Endothelial cell of umbilical vein (primary cell): ENCODE measurements at regions not wholly inside any gene's neighbourhood (a gene's known extent, or its start where the extent isn't known, plus 50 kb on each side); places are given as distances from the start of the nearest gene placed in this dataset.

ENCODE experiments used
- BruUV-seq: library from RNA; stranded (reverse); fragments of 400-500 nt; replicated peaks from 2 replicates; lab custom pipeline; 2021; lab: Mats Ljungman, UMichigan
- CTCF ChIA-PET: fragments of 300-600, 350-600 bp; sonication (Branson Sonifier 250); formaldehyde crosslinking; loops from one replicate; lab custom pipeline; 2021; ENCODE audit warnings: antibody characterized with exemption, inconsistent platforms; lab: Charles Lee
- POLR2A ChIA-PET: fragments of 300-600, 350-600 bp; sonication (Branson Sonifier 250); formaldehyde crosslinking; loops from one replicate; lab custom pipeline; 2021; ENCODE audit warnings: antibody characterized with exemption, inconsistent platforms; lab: Charles Lee
- DNase-seq: peaks from one replicate; pipeline ENCODE4 v3.0.0-alpha.2; 2011; ENCODE audit warnings: low read depth, low spot score
- FAIRE-seq: peaks from 2 replicates; lab custom pipeline; 2011; peaks lifted over from hg19 to GRCh38; lab: Jason Lieb, UNC
- H2AFZ ChIP-seq: 2 replicates; pipeline ENCODE4 v1.6.0; 2012; ENCODE audit warnings: low read depth, low read length, control low read depth, inconsistent platforms
- H3K27ac ChIP-seq: 2 replicates; pipeline ENCODE4 v1.5.1; 2011; ENCODE audit warnings: low read depth, mild to moderate bottlenecking, control low read depth, low read length, moderate library complexity; ENCODE audit not compliant: insufficient read depth
- H3K27me3 ChIP-seq, 2 experiments: 2 replicates each; pipeline versions ENCODE4 v1.6.0 to v1.6.1; 2011; ENCODE audit warnings: low read length in 2 of 2, mixed read lengths in 1 of 2; ENCODE audit not compliant: control insufficient read depth in 2 of 2, insufficient read depth in 2 of 2
- H3K36me3 ChIP-seq, 2 experiments: 2 replicates in 1 of 2; 3 replicates in 1 of 2; pipeline ENCODE4 v1.5.1; 2011; ENCODE audit warnings: low read length in 2 of 2, mild to moderate bottlenecking in 1 of 2, moderate library complexity in 1 of 2; ENCODE audit not compliant: control insufficient read depth in 2 of 2, insufficient read depth in 2 of 2; ENCODE audit errors: extremely low read depth in 1 of 2
- H3K4me1 ChIP-seq: 3 replicates; pipeline ENCODE4 v1.5.1; 2011; ENCODE audit warnings: mild to moderate bottlenecking, low read length; ENCODE audit not compliant: control insufficient read depth, insufficient read depth; ENCODE audit errors: extremely low read depth
- H3K4me2 ChIP-seq: 2 replicates; pipeline ENCODE4 v1.6.1; 2011; ENCODE audit warnings: low read length, control low read depth, mixed read lengths; ENCODE audit not compliant: insufficient read depth
- H3K4me3 ChIP-seq, 3 experiments: fragments of 200-600 bp in 1 of 3; sonication (generic), shearing (Covaris generic) in 1 of 3; replicated peaks in 1 of 3; 2 replicates each; pipeline ENCODE4 v1.5.1; 2011 to 2016; ENCODE audit warnings: control low read depth in 3 of 3, low read length in 3 of 3, mild to moderate bottlenecking in 2 of 3, inconsistent platforms in 1 of 3, low read depth in 1 of 3, moderate library complexity in 1 of 3; ENCODE audit not compliant: insufficient read depth in 1 of 3
- H3K79me2 ChIP-seq: 2 replicates; pipeline ENCODE4 v1.6.0; 2012; ENCODE audit warnings: low read length, inconsistent platforms; ENCODE audit not compliant: control insufficient read depth, insufficient read depth
- H3K9ac ChIP-seq: replicated peaks from 2 replicates; pipeline ENCODE3; 2011; ENCODE audit warnings: low read length, control low read depth; ENCODE audit not compliant: insufficient read depth; ENCODE audit errors: extremely low read depth
- H3K9me1 ChIP-seq: replicated peaks from 3 replicates; pipeline ENCODE4 v1.6.0; 2011; ENCODE audit warnings: mild to moderate bottlenecking, low read length; ENCODE audit not compliant: control insufficient read depth, insufficient read depth; ENCODE audit errors: extremely low read depth
- H3K9me3 ChIP-seq: replicated peaks from 2 replicates; pipeline ENCODE4 v1.5.1; 2012; ENCODE audit warnings: low read length, inconsistent platforms; ENCODE audit not compliant: control insufficient read depth, insufficient read depth
- H4K20me1 ChIP-seq: replicated peaks from 2 replicates; pipeline ENCODE3; 2011; ENCODE audit warnings: mild to moderate bottlenecking, low read length; ENCODE audit not compliant: control insufficient read depth, insufficient read depth; ENCODE audit errors: extremely low read depth
- CTCF ChIP-seq, 2 donors: IDR thresholded peaks; 1 replicate in 1 of 2; 2 replicates in 1 of 2; pipeline ENCODE4 v1.5.1; 2011; ENCODE audit warnings: low read length in 2 of 2, mild to moderate bottlenecking in 2 of 2, moderate library complexity in 2 of 2, control low read depth in 1 of 2, inconsistent platforms in 1 of 2, low read depth in 1 of 2; ENCODE audit not compliant: insufficient read depth in 1 of 2; ENCODE audit errors: extremely low read depth in 1 of 2
- EZH2 ChIP-seq: IDR thresholded peaks from 2 replicates; pipeline ENCODE4 v1.6.1; 2012; ENCODE audit warnings: borderline replicate concordance, low read depth, mild to moderate bottlenecking, moderate library complexity, low read length, inconsistent platforms; ENCODE audit not compliant: severe bottlenecking
- FOS ChIP-seq: IDR thresholded peaks from 2 replicates; pipeline ENCODE4 v1.6.1; 2011; ENCODE audit warnings: mild to moderate bottlenecking, low read length, moderate library complexity, borderline replicate concordance; ENCODE audit not compliant: insufficient read depth
- GATA2 ChIP-seq: IDR thresholded peaks from 2 replicates; pipeline ENCODE4 v1.7.0; 2011; ENCODE audit warnings: low read depth, mild to moderate bottlenecking, moderate library complexity, mixed read lengths, low read length; ENCODE audit not compliant: insufficient read length, insufficient read depth
- JUN ChIP-seq: IDR thresholded peaks from 2 replicates; pipeline ENCODE4 v1.6.1; 2011; ENCODE audit warnings: borderline replicate concordance, low read depth; ENCODE audit not compliant: insufficient read length, insufficient read depth
- MAX ChIP-seq: IDR thresholded peaks from 2 replicates; pipeline ENCODE4 v1.6.1; 2011; ENCODE audit not compliant: insufficient read depth, insufficient read length
- MYC ChIP-seq: IDR thresholded peaks from one replicate; pipeline ENCODE4 v1.6.1; 2011; ENCODE audit warnings: mild to moderate bottlenecking, low read depth, low read length
- POLR2A ChIP-seq: IDR thresholded peaks from 2 replicates; pipeline ENCODE4 v1.6.1; 2012; ENCODE audit warnings: low read depth, mild to moderate bottlenecking, control low read depth, low read length
- POLR2AphosphoS5 ChIP-seq: IDR thresholded peaks from 2 replicates; pipeline ENCODE4 v1.6.1; 2012; ENCODE audit warnings: low read depth, mild to moderate bottlenecking, control low read depth, low read length, moderate library complexity; ENCODE audit not compliant: insufficient read depth
- dilution Hi-C: fragments of 300-500 bp; cut with MboI; formaldehyde crosslinking; loops from one replicate; pipeline ENCODE4 v1.15.0; 2019; ENCODE audit warnings: low sequenced_read_pairs; ENCODE audit not compliant: extremely low pct_ligation_motif_present
- intact Hi-C: fragments of 100-400 bp; cut with micrococcal nuclease; formaldehyde crosslinking; loops from one replicate; pipeline ENCODE4 v1.10.0; 2022

- Histone ChIP-seq H3K4me3 (no peak overlapping the region), H3K9me3 (no peaks in the 10 kb centered on the region), H3K4me1 (no peaks in the 10 kb centered on the region), H2AFZ (no peak overlapping the region), H3K4me2 (no peak overlapping the region), H3K27ac (no peak overlapping the region), H3K9me1 (no peaks in the 10 kb centered on the region), H4K20me1 (no peaks in the 10 kb centered on the region), H3K27me3 (no peaks in the 10 kb centered on the region), H3K79me2 (no peaks in the 10 kb centered on the region), H3K36me3 (no peaks in the 10 kb centered on the region), H3K9ac (no peak overlapping the region)
- TF ChIP-seq POLR2A, result no peak
- no peak for TF ChIP-seq CTCF (IDR thresholded peaks at IDR 0.05; ENCODE audit: extremely low read depth in 1 of 2, insufficient read depth in 1 of 2, low read depth in 1 of 2, low read length in 2 of 2)
- TF ChIP-seq EZH2, result no peak
- no peak for TF ChIP-seq GATA2
- no peak for TF ChIP-seq POLR2AphosphoS5
- TF ChIP-seq MYC, result no peak
- TF ChIP-seq JUN, result no peak
- TF ChIP-seq MAX, result no peak
- no peak for TF ChIP-seq FOS
- dilution Hi-C loops (no loop called here), intact Hi-C loops (no loop called here)
- FAIRE-seq (no peak), DNase-seq (no peak)
- no TSS peak for BruUV-seq
- ChIA-PET CTCF (no interaction called here), POLR2A (no interaction called here)
Observed at GRCh38 chr10:64159910-64160872, 639.0 kb downstream of the REEP3 start.
